GM12865 (cell line): ENCODE measurements at regions not wholly inside any gene's neighbourhood (a gene's known extent, or its start where the extent isn't known, plus 50 kb on each side); places are given as distances from the start of the nearest gene placed in this dataset.
"Not testable (repeated sequence)": the region's sequence is repeated elsewhere in the genome, so short reads cannot be mapped to it uniquely, and the experiment has no call there.

Source experiments
- DNase-seq: peaks from one replicate; pipeline ENCODE4 v3.0.0; 2010; ENCODE audit warnings: low read depth
- H3K4me3 ChIP-seq: 2 replicates; pipeline ENCODE4 v1.5.1; 2011; ENCODE audit warnings: mild to moderate bottlenecking, low read depth, low read length, control low read depth
- CTCF ChIP-seq: IDR thresholded peaks from 2 replicates; pipeline ENCODE4 v1.5.1; 2011; ENCODE audit warnings: low read length, control low read depth, low read depth, inconsistent platforms; ENCODE audit not compliant: insufficient read depth; ENCODE audit errors: missing control alignments

GRCh38 chr15:95630683-95631082 is 699.8 kb upstream of the NR2F2 start:
- no peak for TF ChIP-seq CTCF
- no peak overlapping the region for H3K4me3 ChIP-seq
- no peak for DNase-seq

GRCh38 chr15:95635666-95636065 is 694.8 kb upstream of the NR2F2 start:
- no peak overlapping the region for H3K4me3 ChIP-seq
- no peak for TF ChIP-seq CTCF
- no peak for DNase-seq

GRCh38 chr15:95636107-95636506 is 694.4 kb upstream of the NR2F2 start:
- DNase-seq = peak; percentile 15
- no peak overlapping the region for H3K4me3 ChIP-seq
- no peak for TF ChIP-seq CTCF

- DNase-seq, H3K4me3 ChIP-seq: not testable (repeated sequence)
Measured at GRCh38 chr15:95637234-95637633, 693.3 kb upstream of the NR2F2 start.

GRCh38 chr15:95639208-95639607 is 691.3 kb upstream of the NR2F2 start:
- no peak for TF ChIP-seq CTCF
- no peak overlapping the region for H3K4me3 ChIP-seq
- DNase-seq = no peak

GRCh38 chr15:95644100-95644875 is 686.2 kb upstream of the NR2F2 start:
- no peak for TF ChIP-seq CTCF
- H3K4me3 ChIP-seq = no peak overlapping the region
- DNase-seq = no peak

GRCh38 chr15:95645791-95646338 is 684.6 kb upstream of the NR2F2 start:
- TF ChIP-seq CTCF = no peak
- no peak for DNase-seq
- H3K4me3 ChIP-seq = no peak overlapping the region
